HG02642 (cell line): ENCODE measurements at regions not wholly inside any gene's neighbourhood (a gene's known extent, or its start where the extent isn't known, plus 50 kb on each side); places are given as distances from the start of the nearest gene placed in this dataset.

Source experiments
- ATAC-seq: cut with Tn5 transposase; IDR thresholded peaks from one replicate; pipeline ENCODE4 v1.9.1; 2021; ENCODE audit warnings: mild to moderate bottlenecking; ENCODE audit not compliant: unreplicated experiment, poor library complexity

DNA sequence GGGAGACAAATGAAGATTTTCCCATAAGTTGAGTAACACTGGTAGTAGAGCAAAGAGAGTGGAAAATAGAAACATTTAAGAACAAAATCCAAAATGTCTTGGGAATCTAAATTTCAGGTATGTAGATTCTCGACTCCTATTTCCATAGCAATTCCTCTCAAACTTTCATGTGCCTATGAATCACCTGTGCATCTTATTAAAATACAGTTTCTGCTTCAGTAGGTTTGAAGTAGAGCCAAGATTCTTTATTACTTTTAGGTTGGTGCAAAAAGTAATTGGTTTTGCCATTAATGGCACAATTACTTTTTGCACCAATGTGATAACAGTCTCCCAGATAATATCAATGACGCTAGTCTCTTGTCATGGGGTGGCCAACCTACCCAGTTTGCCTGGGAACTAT, 115.3 kb upstream of the SLC5A12 start:
- no peak for ATAC-seq

DNA sequence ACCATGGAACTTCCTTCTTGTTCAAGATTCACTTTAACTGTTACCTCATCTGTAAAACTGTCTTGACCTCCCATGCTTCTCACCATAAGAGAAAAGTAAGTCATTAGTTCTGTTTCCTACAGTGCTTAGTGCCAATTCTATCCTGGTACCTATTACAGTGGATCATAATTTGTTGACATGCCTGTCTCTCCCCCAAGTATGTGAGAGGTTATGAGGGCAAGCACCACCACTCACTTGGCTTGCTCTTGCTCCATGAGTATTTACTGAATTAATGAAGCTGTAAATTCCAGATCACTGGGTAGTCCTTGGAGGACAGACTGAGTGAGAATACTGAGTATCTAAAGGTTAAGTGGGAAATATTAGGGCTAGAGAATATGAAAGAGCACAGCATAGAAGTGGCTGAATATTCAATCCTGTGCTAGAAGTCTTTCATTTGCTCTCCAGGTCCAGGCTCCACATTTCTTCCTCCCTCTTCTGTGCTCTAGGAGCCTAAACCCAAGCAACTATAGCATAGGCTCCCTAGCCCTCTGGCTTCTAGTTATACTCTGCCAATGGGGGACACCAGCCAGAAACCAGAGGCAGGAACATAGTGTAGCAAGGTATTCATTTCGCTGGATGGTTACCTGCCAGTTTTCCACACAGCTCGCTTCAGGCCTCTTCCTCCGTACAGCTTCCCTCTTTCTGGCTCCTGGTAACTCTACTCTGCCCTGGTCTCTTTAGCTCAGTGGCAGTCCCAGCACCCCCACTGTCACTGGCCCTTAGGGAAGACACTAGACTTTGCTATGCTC, 118.2 kb upstream of the SLC5A12 start:
- ATAC-seq, result no peak

DNA sequence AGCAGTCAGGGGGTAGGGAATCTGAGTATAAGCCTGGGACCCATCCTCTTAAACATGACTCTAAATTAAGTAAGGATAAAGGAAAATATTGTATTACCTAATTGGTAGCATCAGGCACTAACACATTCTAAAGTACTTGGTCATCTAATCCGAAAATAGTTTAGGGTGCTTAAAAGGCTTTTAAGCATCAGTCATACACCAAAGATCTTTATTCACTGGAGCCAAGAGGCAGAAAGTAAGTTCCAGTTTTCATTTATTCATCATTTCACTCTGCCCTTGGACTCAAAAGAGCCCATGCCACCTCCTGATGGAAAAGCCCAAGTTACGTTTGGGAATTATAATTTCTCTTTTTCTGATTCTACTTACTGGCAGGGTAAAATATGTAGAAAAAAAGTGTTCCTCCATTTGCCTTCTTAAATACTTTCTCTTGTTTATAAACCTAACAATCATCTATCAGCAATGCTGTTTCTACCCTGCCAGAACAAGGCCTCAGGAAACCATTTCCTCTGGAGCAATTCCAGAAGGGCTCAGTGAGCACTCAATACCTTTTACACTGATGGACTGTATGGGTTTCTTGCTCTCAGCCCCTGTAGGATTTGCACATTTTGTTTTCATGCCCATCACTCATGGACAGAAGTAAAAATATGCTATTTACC, 120.1 kb upstream of the SLC5A12 start:
- no peak for ATAC-seq

DNA sequence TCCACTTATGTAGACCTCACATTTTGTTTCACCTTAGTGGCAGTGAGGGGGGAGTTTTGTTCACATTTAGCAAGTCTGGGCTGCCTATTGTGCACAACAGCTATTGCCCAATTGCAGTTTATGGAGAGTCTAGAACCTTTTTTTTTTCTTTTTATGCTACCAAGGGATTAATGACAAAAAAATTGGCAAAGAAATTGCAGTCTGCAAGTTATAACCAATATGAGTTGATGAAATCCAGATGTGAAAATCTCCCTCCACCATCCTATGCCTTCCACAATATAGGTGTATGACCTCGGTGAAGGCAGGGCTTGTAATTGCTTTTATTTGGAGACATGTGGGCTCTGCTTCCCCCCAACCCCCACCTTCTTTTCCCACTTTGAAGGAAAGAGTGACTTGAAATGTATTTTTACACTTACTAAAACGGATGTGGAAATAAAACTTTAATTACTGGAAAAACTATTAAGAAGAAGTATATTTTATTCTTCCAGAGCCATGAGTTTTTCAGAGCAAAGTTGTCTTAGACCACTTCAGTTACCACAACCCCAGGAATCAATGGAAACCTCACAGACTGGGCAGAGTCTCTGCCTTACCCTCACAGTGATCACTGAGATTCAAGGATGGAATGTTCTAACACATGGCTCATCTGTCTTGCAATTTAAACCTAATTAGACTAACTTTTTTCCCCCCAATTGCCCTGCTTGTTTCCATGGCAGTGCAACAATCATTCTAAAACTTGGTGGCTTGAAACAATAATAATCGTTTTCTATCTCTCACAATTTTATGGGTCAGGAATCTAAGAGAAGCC, 120.8 kb upstream of the SLC5A12 start:
- ATAC-seq, result no peak

DNA sequence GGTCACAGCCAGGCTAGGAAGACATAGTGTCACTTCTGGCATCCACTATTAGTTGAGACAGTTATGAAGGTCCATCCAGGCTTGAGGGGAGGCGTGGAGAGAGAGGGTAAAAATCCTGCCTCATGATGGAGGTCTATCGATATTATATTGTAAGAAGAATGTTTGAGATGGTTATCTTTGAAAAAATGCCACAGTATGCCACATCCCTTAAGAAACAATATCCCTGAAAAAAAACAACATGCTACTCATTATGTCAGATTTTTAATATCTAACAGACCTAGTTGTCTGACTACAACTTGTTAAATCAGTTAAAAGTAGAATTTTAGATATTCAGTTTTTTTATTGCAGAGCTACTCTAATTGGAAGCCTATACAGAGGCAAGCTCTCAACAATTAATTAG, 121.7 kb upstream of the SLC5A12 start:
- ATAC-seq, result no peak

DNA sequence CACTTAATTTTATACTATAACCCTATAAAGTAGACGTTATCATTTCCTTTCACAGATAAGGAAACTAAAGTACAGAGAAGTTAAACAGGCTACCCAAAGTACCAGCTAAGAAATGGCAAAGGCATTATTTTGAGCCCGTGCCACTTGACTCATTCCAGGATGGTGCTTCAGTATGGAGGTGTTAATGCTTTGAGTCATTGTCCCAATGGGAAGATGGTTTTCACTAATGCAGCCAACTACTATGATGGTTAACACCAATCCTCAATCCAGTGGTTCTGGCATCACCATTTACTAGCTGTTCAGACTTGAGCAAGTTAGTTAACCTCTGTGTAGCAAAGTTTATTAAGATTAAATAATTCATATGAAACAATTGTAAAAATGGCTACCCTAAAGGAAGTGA, 123.1 kb upstream of the SLC5A12 start:
- ATAC-seq, result no peak

DNA sequence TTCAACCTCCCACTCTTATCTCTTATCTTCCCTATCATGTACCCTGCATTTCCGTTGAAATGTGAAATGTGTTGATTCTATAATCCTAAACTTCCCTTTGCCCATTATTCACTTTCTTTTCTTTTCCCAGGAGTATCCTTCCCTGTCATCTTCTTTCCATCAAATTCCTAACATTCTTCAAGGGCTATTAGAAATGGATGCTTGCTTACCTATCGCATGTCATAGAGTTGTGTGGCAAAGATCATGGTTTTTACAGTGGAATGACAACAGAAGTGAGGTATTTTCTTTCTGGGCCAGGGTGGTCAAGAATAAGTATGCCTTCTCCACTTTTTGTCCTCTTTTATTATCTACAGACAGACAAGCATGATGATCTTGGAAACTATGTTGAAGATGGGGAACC, 124.4 kb upstream of the SLC5A12 start:
- no peak for ATAC-seq

DNA sequence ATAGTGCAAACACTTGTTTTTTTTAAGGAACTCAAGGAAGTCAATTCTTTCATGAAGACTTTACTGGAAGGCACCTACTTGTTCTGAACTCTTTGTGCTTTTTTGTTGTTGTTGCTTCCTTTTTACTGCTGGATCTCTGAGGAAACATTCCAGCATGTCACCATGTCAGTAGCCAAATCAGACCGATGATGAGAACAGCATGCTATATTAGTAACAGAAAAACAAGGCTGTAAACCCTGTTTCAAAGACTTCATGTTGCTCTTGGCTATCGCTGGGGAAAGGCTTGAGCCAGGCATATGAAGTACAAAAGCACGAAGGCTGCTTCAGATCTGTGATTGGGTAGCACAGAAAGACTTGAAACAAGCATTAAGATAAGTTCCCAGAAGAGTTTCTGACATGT, 125.6 kb upstream of the SLC5A12 start:
- ATAC-seq, result no peak

DNA sequence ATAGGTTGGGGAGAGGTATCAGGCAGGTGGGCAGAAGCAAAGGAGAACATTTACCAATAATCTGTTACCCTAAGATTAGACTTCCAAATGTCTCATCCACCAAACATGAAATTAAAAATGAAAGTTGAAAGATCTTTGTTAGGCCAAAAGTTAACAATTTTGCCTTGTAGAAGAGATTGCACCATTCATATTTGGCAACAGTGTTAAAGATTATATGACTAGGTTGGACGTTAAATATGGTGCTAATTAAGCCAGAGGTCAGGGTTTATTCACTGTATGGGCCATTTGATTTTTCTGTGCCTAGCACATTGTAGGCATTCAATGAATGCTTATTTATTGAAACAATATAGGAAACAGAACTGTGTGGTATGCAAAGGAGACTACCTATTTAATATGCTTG, 126.1 kb upstream of the SLC5A12 start:
- no peak for ATAC-seq

DNA sequence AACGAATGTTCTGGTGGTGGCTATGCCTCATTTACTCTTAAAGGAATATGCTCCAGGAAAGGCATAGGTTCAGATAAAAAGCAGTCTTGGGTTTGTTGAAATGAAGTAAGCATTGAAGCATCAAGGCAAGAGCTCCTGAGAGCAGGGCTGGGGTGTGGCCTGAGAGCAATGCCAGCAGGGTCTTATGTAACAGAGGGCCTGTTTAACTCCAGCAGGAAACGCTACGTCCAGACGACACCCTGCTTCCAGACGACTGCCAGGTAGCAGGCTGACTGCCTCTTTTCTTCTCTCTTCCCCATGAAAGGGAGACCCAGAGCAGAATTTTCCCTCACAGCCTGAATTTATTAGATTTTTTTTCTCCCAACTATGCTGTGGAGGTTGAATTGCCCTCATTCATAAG, 127.2 kb upstream of the SLC5A12 start:
- no peak for ATAC-seq

DNA sequence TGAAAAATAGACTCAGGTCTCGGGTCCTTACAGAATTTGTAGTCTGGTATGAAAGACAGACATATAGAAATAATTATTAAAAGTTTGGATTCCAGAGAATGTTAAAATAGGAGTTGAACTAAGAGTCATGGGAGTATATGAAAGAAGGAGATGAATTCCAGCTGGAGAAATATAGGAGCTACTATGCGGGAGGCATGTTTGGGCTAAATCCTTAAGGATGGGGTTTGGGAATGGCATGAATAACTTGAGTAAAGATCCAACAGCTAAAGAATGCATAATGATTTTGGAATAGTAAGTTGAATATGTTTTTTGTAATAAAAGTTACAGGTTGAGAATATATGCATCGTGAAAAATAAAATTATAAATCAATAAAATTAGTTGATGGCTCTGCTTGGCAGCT, 129.4 kb upstream of the SLC5A12 start:
- ATAC-seq, result no peak

DNA sequence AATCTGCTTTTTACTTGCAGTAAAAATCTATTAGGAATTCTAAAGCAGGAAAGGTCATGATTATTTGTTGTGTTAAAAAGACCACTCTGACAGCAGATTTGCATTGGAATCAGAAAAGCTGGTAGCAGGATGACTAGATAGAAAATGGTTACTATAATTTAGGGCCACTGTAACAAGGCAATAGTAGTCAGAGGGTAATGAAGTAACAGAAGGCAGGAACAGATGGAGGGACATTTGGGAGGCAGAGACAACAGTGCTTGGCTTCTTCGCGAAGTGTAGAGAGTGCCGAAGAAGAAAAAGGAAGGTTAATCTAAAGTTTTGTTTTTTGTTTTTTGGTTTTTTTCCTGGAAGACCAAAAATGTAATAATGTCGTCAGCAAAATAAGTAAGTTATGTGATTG, 129.8 kb upstream of the SLC5A12 start:
- no peak for ATAC-seq

DNA sequence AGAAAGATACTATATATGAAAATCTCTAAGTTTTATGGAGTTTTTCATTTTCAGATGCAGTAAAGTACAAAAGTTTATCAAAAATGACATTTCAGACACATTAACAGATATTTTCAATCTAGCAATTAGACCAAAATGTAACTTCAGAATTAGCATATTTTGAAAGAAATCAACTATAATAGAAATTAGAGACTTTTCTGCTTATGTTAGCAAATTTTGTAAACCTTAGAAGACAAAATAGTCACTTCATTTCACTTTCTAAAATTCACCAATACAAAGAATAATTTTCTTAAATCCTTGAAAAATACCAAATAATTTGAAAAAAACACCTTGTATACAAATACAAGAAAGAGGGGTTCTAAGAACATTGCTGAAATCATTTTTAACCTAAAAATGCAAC, 135.8 kb upstream of the FIBIN start:
- ATAC-seq, result no peak

DNA sequence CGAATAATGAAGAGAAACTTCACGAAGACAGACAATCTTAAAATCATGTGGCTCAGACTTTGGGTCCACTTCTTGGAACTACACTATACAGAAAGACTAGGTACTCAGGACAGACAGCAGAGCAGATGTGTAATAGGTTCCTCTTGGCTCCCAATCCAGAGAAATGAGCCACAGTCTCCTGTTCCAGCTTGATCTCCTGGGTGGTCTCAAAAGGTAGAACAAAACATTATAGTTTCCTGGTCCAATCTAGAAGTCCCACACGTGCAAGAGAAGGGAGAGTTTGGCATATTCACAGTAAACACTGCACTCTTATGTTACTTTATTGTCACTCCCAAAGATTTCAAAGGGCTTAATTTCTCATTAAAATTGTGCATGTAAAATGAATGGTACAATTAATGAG, 134.5 kb upstream of the FIBIN start:
- ATAC-seq, result no peak

DNA sequence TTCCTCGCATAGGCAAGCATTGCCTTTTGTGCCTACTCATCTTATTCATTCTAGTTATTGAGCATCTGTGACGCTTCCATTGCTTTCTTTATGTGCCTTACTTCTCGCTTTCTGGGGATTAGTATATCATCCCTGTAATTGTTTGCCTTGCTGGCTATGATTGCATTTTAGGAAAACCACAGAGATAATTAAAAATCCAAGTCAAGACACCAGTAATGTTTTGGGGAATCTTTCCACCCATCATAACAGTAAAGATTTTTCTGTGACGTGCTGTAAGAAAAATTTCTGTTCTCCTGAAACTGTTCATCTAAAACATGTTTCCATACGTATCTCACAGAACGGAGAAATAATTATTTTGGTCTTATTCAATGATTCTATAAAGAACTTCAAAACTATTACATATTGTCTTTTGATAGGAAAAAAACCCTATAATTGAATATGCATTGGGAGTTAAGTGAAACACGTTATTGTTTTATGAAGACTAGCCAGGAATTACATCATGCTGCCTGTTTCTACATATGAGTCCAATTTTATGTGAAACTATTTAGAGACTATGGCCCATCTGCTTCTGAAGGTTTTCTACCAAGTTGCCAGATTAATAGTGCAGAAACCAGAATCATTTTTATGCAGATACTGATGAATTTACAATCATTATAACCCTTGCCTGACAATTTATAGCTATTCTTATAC, 133.7 kb upstream of the FIBIN start:
- no peak for ATAC-seq

DNA sequence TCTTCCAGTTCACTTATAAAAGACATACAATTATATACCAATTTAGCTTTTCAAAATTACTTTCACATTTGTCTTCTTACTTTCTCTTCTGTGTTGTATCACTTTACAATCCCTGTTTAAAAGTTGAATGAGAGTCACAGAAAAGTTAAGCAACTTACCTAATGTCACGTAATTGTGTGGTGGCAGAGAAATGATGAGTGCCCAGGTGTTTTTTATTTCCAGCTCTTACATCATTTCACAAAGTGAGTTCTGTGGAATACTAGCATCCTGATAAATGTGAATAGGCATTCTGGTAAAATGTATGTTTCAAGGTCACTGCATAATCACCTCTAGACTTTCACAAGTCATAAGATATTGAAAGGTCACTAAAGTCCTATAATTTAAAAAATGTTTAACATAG, 133.0 kb upstream of the FIBIN start:
- no peak for ATAC-seq

DNA sequence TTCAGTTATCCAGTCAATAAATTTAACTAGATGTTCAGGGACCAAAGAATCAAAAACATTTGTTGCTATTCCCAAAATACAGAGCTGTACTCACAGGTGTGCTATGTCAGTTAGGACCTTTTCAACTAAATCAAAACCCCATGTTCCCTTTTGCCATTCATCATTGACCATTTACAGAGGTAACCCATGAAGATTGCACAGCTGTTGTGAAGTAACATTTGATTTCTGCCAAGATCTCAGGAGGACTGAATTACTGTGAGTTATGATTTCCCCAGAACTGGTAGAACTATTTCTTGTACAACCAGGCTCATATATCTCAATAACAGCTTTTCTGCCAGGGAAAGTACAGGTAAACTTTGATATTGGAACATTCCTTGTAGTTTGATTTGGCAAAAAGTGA, 131.1 kb upstream of the FIBIN start:
- no peak for ATAC-seq

DNA sequence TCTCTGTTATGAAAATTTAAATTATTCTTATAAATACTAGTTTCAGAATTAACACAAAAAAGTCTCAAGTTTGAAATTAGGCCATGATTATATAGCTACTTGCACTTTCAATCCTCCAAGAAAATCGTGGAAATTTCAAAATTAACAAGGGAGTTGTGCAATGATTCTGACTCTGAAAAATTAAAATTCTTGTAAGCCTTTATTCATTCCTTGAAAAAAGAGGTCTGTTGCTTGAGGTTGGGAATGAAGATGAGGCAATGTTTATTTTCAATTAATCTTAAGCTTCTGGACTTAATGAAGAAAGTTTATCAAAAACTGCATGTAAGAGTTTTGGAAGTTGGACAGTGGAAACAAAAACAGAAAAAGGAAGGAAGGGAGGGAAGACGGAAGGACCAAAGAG, 128.2 kb upstream of the FIBIN start:
- no peak for ATAC-seq

DNA sequence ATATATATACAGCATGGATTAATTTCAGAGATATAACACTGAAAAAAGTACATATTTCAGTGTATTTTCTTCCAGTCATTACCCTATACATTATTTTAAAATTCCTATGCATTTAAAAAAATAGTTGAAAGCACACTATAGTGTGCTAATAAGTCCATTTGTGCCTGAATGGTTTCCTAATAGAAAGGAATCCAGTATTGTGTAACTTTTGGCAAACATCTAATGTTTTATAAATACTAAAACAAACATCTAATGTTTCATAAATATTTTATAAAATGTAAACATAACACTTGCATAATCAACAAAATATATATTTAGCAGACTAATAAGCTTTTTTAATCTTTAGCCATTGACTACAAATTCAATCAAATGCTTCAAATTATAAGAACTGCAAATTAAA, 126.6 kb upstream of the FIBIN start:
- ATAC-seq, result no peak

DNA sequence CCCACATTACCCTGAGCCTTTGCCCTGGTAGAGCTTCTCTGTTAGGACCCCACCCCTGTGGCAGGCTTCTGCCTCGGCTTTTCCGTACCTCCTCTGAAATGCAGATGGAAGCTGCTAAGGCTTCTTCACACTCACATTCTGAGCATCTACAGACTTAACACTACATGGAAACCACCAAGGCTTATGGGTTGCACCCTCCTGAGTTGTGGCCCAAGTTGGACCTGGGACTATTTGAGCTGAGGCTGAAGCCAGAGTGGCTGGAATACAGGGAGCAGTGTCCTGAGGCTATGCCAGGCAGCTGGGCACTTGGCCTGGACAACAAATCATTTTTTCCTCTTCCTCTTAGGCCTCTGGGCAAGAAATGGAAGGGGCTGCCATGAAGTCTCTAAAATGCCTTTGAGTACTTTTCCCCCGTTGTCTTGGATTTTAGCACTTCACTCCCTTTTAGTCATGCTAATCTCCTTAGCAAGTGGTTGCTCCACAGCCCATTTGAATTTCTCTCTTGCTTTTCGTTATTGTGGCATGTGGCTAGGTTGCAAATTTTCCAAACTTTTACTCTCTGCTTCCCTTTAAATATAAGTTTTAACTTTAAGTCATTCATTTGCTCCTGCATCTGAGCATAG, 114.8 kb upstream of the FIBIN start:
- ATAC-seq, result no peak
